ENCODE measurements at regions not wholly inside any gene's neighbourhood (a gene's known extent, or its start where the extent isn't known, plus 50 kb on each side); places are given as distances from the start of the nearest gene placed in this dataset.

DNA sequence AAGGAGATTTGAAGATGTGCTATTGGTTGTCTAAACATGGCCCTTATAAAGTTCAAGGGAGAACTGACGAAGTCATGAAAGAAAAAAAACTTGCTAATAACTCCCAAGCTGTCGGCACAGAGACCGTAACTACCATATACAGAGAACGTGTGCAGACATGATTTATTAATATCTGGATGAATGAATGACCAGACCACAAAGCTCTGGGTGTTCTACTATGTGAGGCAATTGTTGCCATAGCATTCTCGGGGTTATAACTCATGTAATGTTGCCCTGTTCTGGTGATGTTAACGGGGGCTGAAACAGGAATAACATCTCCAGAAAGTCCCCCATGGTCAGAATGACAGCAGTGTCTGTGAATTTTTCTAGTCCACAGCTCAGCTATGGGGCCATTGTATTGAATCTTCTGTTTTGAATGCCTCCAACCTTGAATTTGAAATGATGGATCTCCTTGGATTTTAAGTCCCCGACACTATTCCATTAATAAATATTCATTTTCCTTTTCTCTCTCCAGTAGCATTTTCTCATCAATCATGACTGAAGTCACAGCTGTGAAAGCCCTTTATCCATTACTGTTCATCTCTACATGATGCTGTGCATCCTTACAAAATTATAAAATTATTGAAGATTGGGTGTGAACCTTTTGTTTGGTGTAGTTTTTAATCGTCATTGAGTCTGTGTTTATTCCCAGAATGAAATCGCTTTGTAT is 483.4 kb upstream of the KLHL29 start:
- Histone ChIP-seq H3K79me2 (ENCODE audit: insufficient read depth, low read length) (no peaks in the 10 kb centered on the region), H3K4me1 (ENCODE audit: control insufficient read depth in 1 of 2, insufficient read depth in 2 of 2, low read length in 2 of 2) (no peaks in the 10 kb centered on the region), H2AFZ (ENCODE audit: low read depth, low read length, poor library complexity, severe bottlenecking) (no peak overlapping the region), H3K36me3 (ENCODE audit: control insufficient read depth in 1 of 2, insufficient read depth in 2 of 2, low read length in 2 of 2) (no peaks in the 10 kb centered on the region), H4K20me1 (ENCODE audit: insufficient read depth) (no peaks in the 10 kb centered on the region), H3K27me3 (ENCODE audit: insufficient read depth, low read length) (no peaks in the 10 kb centered on the region), H3K9me2 (ENCODE audit: insufficient read depth) (no peaks in the 10 kb centered on the region), H3K9me3 (ENCODE audit: control insufficient read depth in 1 of 2, insufficient read depth in 1 of 2, low read depth in 1 of 2, low read length in 2 of 2) (no peaks in the 10 kb centered on the region), H3K4me3 (replicated peaks in 1 of 2; ENCODE audit: low read depth in 1 of 2, low read length in 2 of 2) (no peak overlapping the region), H3K9ac (ENCODE audit: low read length) (no peak overlapping the region), H3K4me2 (ENCODE audit: low read length) (no peak overlapping the region), H3K27ac (ENCODE audit: low read depth, low read length) (no peak overlapping the region)
- ChIA-PET POLR2A (no interaction called here), RAD21 (ENCODE audit: low non-redundant PET in 1 of 2, low total read pairs in 2 of 2, uncharacterized antibody in 2 of 2, unreplicated experiment in 2 of 2) (no interaction called here), CTCF (no interaction called here)
- no TSS peak for BruUV-seq (replicated peaks)
- TF ChIP-seq CEBPB (IDR thresholded peaks at IDR 0.05; ENCODE audit: low read depth) (no peak), FOSL1 (IDR thresholded peaks at IDR 0.05; ENCODE audit: low read depth) (no peak), SRF (IDR thresholded peaks at IDR 0.05; ENCODE audit: low read depth) (no peak), ZFX (IDR thresholded peaks at IDR 0.05) (no peak), ZNF274 (IDR thresholded peaks at IDR 0.05; ENCODE audit: low read depth, low read length) (no peak), TCF7L2 (IDR thresholded peaks at IDR 0.05; ENCODE audit: borderline replicate concordance, extremely low read depth, insufficient read depth, insufficient read length) (no peak), ELF1 (IDR thresholded peaks at IDR 0.05; ENCODE audit: borderline replicate concordance, low read depth) (no peak), JUND (IDR thresholded peaks at IDR 0.05) (no peak), YY1 (IDR thresholded peaks at IDR 0.05; ENCODE audit: extremely low read depth, insufficient replicate concordance, low read depth, low read length) (no peak), EZH2 (IDR thresholded peaks at IDR 0.05) (no peak), POLR2A (IDR thresholded peaks at IDR 0.05; ENCODE audit: borderline replicate concordance, extremely low read depth, insufficient read depth, insufficient read length) (no peak)
- TF ChIP-seq, protein P1, sequence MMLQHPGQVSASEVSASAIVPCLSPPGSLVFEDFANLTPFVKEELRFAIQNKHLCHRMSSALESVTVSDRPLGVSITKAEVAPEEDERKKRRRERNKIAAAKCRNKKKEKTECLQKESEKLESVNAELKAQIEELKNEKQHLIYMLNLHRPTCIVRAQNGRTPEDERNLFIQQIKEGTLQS (IDR thresholded peaks at IDR 0.05), result no peak
- TF ChIP-seq, protein P2, sequence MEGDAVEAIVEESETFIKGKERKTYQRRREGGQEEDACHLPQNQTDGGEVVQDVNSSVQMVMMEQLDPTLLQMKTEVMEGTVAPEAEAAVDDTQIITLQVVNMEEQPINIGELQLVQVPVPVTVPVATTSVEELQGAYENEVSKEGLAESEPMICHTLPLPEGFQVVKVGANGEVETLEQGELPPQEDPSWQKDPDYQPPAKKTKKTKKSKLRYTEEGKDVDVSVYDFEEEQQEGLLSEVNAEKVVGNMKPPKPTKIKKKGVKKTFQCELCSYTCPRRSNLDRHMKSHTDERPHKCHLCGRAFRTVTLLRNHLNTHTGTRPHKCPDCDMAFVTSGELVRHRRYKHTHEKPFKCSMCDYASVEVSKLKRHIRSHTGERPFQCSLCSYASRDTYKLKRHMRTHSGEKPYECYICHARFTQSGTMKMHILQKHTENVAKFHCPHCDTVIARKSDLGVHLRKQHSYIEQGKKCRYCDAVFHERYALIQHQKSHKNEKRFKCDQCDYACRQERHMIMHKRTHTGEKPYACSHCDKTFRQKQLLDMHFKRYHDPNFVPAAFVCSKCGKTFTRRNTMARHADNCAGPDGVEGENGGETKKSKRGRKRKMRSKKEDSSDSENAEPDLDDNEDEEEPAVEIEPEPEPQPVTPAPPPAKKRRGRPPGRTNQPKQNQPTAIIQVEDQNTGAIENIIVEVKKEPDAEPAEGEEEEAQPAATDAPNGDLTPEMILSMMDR (IDR thresholded peaks at IDR 0.05 in 2 of 3, conservative IDR thresholded peaks at IDR 0.05 in 1 of 3; ENCODE audit: borderline replicate concordance in 1 of 3, insufficient read depth in 1 of 3, low read depth in 2 of 3, low read length in 2 of 3), result no peak
- no peak for ATAC-seq
- DNase-seq (ENCODE audit: low read depth, low spot score), result no peak
- intact Hi-C loops (cut with micrococcal nuclease), result no loop called here
